ENCODE measurements at regions not wholly inside any gene's neighbourhood (a gene's known extent, or its start where the extent isn't known, plus 50 kb on each side); places are given as distances from the start of the nearest gene placed in this dataset.

DNA sequence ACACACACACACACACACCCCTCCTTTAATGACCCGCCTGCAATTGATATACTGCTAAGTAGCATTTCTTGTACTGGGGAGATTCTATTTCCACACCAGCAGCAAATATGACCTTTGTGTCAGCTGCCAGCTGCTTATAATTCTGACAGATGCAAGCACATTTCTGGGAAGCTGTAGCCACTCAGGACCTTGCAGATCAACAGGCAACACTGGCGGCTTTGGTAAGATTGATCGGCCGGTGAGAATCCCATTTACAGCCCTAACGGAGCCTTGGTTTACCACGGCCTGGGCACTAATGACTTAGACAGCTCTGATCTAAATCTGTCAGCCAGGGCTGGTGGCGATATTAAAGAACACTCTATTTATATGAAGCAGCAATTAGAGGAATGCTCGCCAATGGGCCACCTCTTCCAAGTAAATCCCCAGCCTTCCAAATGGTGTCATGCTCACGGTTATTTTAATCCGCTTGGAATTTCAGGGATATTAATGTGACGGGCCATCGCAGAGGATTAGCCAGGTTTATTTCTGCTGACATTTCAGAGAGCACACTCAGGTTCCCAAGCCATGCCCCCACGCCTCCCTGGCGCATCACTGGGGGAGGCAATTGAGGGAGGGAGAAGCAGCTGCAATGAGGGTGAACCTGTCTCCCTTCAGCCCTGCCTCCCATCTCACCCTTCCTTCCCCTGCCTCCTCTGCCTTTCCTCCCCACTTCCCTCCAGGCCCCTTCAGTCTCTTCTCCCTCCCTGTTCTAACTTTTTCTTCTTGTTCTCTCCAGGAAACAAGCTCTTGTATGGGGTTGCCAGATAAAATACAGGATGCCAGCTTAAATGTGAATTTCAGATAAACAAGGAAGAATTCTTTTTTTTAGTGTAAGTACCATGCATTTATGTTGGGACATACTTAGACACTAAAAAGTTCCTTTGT is 287.0 kb downstream of the TLE3 start:
- H3K9me3 ChIP-seq (ENCODE audit: low read length) = no peaks in the 10 kb centered on the region
- no peaks in the 10 kb centered on the region for H3K4me1 ChIP-seq (ENCODE audit: insufficient read depth, low read length)
- no peak overlapping the region for H3K4me3 ChIP-seq (ENCODE audit: low read length)
- H3K27me3 ChIP-seq (ENCODE audit: insufficient read depth, low read length) = peaks cover 7% of the 10 kb centered on the region
- no peak overlapping the region for H2AFZ ChIP-seq (ENCODE audit: low read depth, low read length)
- no peaks in the 10 kb centered on the region for H3K36me3 ChIP-seq (ENCODE audit: insufficient read depth, low read length)

DNA sequence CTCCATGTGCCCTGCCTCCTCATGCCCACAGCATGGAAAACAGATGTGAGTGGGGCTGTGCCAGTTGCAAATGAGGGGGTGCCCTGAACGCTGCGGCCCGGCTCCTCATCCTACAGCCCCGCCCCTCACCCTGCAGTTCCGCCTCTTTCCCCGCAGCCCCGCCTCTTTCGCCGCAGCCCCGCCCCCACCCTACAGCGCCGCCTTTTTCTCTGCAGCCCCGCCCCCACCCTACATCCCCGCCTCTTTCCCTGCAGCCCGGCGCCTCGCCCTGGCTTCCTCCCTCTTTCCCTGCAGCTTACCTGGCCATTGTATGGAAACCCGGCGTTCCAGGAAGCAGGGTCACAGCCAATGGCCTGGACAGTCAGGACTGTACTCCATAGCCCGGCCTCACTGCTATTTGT is 284.9 kb downstream of the TLE3 start:
- Histone ChIP-seq H3K4me3 (ENCODE audit: low read length) (no peak overlapping the region), H3K27me3 (ENCODE audit: insufficient read depth, low read length) (peaks cover 9% of the 10 kb centered on the region), H2AFZ (ENCODE audit: low read depth, low read length) (no peak overlapping the region), H3K9me3 (ENCODE audit: low read length) (no peaks in the 10 kb centered on the region), H3K36me3 (ENCODE audit: insufficient read depth, low read length) (no peaks in the 10 kb centered on the region), H3K4me1 (ENCODE audit: insufficient read depth, low read length) (no peaks in the 10 kb centered on the region)

DNA sequence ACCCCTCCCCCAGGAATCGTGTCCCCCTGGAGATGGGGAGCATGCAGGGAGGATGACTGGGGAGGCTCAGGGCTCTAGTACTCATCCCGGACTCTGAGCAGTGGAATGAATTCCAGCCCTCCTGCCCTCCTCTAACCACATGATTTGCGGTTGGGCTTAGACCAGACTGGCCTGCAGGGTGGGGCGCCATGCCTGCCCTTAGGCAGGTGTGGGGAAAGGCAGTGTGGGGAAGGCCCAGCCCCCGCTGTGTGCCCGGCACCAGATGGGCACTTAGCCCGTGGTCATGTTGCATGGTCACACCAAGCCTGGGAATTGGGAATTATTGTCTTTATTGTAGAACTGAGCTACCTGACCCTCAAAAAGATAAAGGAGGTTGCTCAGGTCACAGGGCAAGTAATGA is 283.8 kb downstream of the TLE3 start:
- Histone ChIP-seq H2AFZ (ENCODE audit: low read depth, low read length) (no peak overlapping the region), H3K4me1 (ENCODE audit: insufficient read depth, low read length) (no peaks in the 10 kb centered on the region), H3K4me3 (ENCODE audit: low read length) (no peak overlapping the region), H3K9me3 (ENCODE audit: low read length) (no peaks in the 10 kb centered on the region), H3K36me3 (ENCODE audit: insufficient read depth, low read length) (no peaks in the 10 kb centered on the region), H3K27me3 (ENCODE audit: insufficient read depth, low read length) (peaks cover 9% of the 10 kb centered on the region)

DNA sequence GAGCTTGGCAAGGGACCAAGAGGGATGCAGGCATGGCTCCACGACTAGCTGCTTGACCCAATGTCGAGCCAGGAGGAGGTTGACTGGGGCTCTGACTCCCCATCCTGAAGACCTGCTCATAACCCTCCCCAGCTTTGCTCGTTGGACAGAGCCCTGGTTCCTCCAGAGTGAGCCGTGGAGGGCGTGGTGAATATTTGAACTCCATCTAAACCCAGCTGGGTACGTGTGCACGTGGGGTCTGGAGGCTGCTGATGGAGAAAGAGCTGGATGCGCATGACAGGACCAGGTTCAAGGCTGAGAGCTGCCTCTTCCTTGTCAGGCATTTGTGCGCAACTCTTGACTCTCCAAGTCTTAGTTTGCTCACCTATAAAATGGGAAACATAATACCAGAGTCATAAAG is 282.8 kb downstream of the TLE3 start:
- H3K4me3 ChIP-seq (ENCODE audit: low read length) = no peak overlapping the region
- H3K4me1 ChIP-seq (ENCODE audit: insufficient read depth, low read length) = no peaks in the 10 kb centered on the region
- no peaks in the 10 kb centered on the region for H3K9me3 ChIP-seq (ENCODE audit: low read length)
- H3K36me3 ChIP-seq (ENCODE audit: insufficient read depth, low read length) = no peaks in the 10 kb centered on the region
- H3K27me3 ChIP-seq (ENCODE audit: insufficient read depth, low read length) = peaks cover 9% of the 10 kb centered on the region
- no peak overlapping the region for H2AFZ ChIP-seq (ENCODE audit: low read depth, low read length)

DNA sequence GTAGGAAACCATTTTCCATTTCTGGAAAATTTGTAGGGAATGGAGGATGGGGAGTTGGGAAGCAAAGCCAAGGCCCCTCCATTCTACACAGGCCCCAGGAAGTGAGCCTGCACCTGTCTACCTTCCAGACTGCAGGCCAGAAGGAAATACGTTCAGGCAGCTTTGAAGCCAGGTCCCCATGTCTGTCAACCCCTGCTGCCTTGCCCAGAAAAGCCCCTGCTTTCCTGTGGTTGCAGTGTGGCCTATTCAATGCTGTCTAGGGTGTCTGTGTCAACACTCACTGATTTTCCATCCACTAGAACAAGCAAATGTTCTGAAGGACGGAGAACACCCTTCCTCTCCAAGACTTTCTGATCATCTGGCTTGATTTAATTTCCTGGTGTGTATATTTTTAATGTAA is 281.9 kb downstream of the TLE3 start:
- no peak overlapping the region for H2AFZ ChIP-seq (ENCODE audit: low read depth, low read length)
- H3K4me3 ChIP-seq (ENCODE audit: low read length) = no peak overlapping the region
- H3K9me3 ChIP-seq (ENCODE audit: low read length) = no peaks in the 10 kb centered on the region
- H3K36me3 ChIP-seq (ENCODE audit: insufficient read depth, low read length) = no peaks in the 10 kb centered on the region
- H3K27me3 ChIP-seq (ENCODE audit: insufficient read depth, low read length) = peaks cover 9% of the 10 kb centered on the region
- no peaks in the 10 kb centered on the region for H3K4me1 ChIP-seq (ENCODE audit: insufficient read depth, low read length)

DNA sequence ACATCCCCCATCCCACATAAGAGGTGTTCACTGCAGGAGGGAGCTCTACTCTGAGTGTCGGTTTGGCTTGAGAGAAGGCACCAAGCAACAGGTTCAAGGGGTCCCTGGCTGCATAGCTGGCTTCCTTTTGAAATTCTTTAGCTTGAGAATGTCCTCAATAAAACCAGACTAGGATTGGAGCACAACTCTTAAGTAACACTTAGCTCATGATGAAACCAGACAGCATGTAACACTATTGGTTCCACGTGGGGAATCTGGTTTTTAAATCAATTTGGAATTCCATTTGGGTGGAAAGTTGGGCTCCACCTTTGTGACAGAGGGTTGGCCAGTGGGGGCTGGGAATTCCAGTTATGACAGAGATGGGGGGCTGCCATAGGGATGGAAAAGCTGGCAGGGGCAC is 281.2 kb downstream of the TLE3 start:
- Histone ChIP-seq H3K4me1 (ENCODE audit: insufficient read depth, low read length) (no peaks in the 10 kb centered on the region), H3K9me3 (ENCODE audit: low read length) (no peaks in the 10 kb centered on the region), H3K4me3 (ENCODE audit: low read length) (no peak overlapping the region), H3K27me3 (ENCODE audit: insufficient read depth, low read length) (peaks cover 9% of the 10 kb centered on the region), H3K36me3 (ENCODE audit: insufficient read depth, low read length) (no peaks in the 10 kb centered on the region), H2AFZ (ENCODE audit: low read depth, low read length) (no peak overlapping the region)

DNA sequence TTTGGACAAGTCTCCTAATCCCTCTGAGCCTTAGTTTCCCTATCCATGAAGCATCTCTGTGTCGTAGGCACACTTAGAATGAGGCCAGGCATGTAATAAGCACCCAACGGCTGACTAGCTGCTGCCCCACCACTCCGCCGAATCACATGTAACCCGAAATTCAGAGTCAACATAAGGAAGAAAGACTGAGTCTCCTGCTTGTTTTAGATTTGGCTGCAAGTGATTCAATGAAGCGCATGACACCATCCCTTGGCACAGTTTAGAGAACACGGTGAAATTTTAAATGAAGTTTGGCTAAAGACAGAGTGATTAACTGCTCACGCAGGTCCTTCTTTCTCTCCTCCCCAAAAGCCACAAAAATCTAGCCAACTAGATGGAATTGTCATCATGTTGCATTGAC is 279.2 kb downstream of the TLE3 start:
- Histone ChIP-seq H3K27me3 (ENCODE audit: insufficient read depth, low read length) (peaks cover 5% of the 10 kb centered on the region), H3K9me3 (ENCODE audit: low read length) (no peaks in the 10 kb centered on the region), H3K4me3 (ENCODE audit: low read length) (no peak overlapping the region), H3K4me1 (ENCODE audit: insufficient read depth, low read length) (no peaks in the 10 kb centered on the region), H2AFZ (ENCODE audit: low read depth, low read length) (no peak overlapping the region), H3K36me3 (ENCODE audit: insufficient read depth, low read length) (no peaks in the 10 kb centered on the region)

DNA sequence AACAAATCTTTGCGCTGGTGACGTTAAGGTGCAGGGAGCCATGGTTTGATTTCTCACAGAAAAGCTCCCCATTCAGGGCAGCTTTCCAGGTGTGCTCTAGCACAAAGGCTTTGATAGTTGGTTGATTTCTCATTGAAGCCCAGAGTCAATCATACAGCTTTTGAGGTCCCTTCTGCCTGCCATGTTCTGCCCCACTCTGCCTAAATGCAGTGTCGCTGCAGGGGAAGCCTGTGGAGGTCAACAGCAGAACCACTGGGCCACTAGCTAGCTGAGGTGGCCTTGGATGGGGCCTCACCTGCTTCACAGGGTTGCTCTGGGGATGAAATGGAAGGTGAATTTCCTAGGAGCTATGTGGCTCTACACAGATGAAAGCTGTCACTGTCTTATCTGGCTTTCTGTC is 278.3 kb downstream of the TLE3 start:
- Histone ChIP-seq H3K4me1 (ENCODE audit: insufficient read depth, low read length) (no peaks in the 10 kb centered on the region), H3K9me3 (ENCODE audit: low read length) (no peaks in the 10 kb centered on the region), H3K4me3 (ENCODE audit: low read length) (no peak overlapping the region), H2AFZ (ENCODE audit: low read depth, low read length) (no peak overlapping the region), H3K27me3 (ENCODE audit: insufficient read depth, low read length) (peaks cover 5% of the 10 kb centered on the region), H3K36me3 (ENCODE audit: insufficient read depth, low read length) (no peaks in the 10 kb centered on the region)

DNA sequence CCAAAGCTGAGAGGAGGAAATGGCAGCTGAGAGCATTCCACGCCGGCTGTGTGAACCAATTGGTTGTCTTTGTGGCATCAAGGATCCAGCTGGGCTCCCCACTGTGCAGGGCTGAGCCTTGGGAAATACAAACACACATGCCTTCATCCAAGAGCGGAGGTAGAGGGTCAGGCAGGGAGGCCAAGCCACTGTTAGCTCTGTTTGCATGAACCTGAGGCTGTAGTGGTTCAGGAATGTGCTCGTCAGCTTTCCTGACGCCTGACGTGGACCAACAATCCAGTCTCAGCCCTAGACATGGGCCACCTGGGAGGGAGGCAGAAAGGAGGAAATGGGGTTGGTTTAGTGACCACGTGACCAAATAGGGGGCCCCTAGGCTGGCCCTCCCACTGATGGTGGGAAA is 276.9 kb downstream of the TLE3 start:
- Histone ChIP-seq H3K4me1 (ENCODE audit: insufficient read depth, low read length) (no peaks in the 10 kb centered on the region), H2AFZ (ENCODE audit: low read depth, low read length) (no peak overlapping the region), H3K36me3 (ENCODE audit: insufficient read depth, low read length) (no peaks in the 10 kb centered on the region), H3K9me3 (ENCODE audit: low read length) (no peaks in the 10 kb centered on the region), H3K27me3 (ENCODE audit: insufficient read depth, low read length) (peaks cover under 1% of the 10 kb centered on the region), H3K4me3 (ENCODE audit: low read length) (no peak overlapping the region)

DNA sequence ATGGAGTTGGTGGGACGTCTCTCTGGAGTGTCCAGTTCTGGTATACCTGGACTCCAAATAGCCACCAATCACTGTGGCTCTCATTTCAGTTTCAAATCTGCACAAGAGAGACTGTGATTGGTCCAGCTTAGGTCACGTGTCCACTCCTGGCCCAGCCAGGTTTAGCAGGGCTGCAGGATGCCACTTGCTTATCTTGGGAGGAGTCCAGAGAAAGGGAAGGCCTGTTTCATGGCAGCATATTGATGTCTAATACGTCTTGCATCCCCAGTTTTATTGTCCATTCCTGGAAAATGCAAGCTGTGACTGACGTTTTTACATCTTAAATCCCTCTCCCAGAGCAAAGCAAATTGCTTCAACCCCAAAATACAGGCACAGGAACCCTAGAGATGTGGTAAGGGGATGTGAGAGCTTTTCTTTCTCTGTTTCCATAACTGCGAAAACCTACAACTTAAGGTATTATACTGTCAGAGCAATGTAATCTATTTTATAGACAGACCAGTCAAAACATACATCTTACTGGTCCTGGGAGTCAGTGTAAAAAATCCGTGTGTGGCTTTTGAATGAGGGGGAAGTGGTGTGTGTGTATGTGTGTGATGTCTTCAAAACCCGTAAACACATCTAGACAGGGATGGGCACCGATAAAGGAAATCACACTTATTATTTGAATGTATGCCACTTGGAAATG is 274.4 kb downstream of the TLE3 start:
- Histone ChIP-seq H3K36me3 (ENCODE audit: insufficient read depth, low read length) (no peaks in the 10 kb centered on the region), H3K27me3 (ENCODE audit: insufficient read depth, low read length) (no peaks in the 10 kb centered on the region), H3K9me3 (ENCODE audit: low read length) (no peaks in the 10 kb centered on the region), H2AFZ (ENCODE audit: low read depth, low read length) (no peak overlapping the region), H3K4me3 (ENCODE audit: low read length) (no peak overlapping the region), H3K4me1 (ENCODE audit: insufficient read depth, low read length) (no peaks in the 10 kb centered on the region)

DNA sequence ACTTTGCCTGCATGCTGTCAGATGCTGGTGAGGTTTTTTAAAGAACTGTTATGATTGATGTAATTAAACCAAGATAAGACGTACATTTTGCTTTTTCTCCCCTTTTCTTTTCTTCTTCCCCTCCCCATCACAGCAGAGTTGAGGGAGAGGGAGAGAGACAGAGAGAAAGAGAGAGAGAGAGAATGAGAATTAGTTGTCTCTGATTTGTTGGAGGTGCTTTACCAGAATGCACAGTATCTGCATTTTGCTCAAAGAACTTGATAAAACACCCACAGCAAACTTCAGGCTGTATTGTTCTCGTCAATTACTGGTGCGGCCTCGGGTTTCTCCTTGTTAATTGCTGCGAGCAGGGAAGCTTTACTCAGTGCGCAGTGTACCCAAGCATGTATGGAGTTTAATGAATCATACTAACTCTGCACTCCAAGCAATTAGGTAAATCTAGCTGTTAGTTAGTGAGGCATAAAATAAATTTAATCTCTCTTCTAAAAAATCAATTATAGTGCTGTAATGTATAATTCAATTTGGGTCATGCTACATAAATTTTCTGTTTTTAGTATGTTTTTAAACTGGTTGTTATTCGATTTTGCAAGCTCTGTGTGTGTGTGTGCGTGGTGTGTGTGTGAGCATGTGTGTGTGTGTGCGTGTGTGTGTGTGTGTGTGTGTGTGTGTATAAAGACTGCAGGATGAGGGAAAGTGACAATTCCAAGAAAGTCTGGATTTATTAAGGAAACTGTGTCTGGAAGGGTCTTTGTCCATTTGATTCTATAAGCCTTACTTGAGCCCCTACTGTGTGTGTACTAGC is 273.4 kb downstream of the TLE3 start:
- Histone ChIP-seq H3K36me3 (ENCODE audit: insufficient read depth, low read length) (no peaks in the 10 kb centered on the region), H3K27me3 (ENCODE audit: insufficient read depth, low read length) (no peaks in the 10 kb centered on the region), H3K9me3 (ENCODE audit: low read length) (no peaks in the 10 kb centered on the region), H3K4me1 (ENCODE audit: insufficient read depth, low read length) (no peaks in the 10 kb centered on the region), H2AFZ (ENCODE audit: low read depth, low read length) (no peak overlapping the region), H3K4me3 (ENCODE audit: low read length) (no peak overlapping the region)

DNA sequence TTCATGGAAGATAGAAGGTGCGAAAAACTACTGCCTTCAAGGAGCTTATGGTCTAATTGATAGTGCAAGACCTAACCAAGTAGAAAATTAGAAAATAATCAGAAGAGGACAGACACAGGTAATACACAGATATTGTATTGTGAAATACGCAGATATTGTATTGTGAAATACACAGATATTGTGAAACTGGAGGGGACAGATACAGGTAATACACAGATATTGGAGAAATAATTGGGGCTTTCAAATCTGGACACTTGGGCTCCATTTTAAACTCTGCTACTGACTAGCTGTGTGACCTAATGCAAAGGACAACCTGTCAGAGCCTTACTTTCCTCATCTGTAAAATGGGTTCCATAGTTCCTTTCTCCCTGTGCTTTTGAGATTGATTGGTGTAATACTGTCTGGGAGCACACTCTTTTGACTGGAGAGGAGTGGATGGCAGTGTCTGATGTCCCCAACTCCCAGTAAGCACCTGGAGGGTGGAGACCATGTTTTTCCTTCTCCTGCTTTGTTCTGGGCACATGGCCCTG is 272.8 kb downstream of the TLE3 start:
- H3K4me1 ChIP-seq (ENCODE audit: insufficient read depth, low read length) = no peaks in the 10 kb centered on the region
- no peaks in the 10 kb centered on the region for H3K9me3 ChIP-seq (ENCODE audit: low read length)
- no peaks in the 10 kb centered on the region for H3K36me3 ChIP-seq (ENCODE audit: insufficient read depth, low read length)
- no peak overlapping the region for H2AFZ ChIP-seq (ENCODE audit: low read depth, low read length)
- H3K4me3 ChIP-seq (ENCODE audit: low read length) = no peak overlapping the region
- H3K27me3 ChIP-seq (ENCODE audit: insufficient read depth, low read length) = no peaks in the 10 kb centered on the region

Data from neuron (in vitro differentiated cells).